Brain pericyte (primary cell): ENCODE measurements at regions not wholly inside any gene's neighbourhood (a gene's known extent, or its start where the extent isn't known, plus 50 kb on each side); places are given as distances from the start of the nearest gene placed in this dataset.

Source experiments
- DNase-seq: peaks from one replicate; pipeline ENCODE4 v3.0.0-alpha.2; 2012; ENCODE audit warnings: low read depth, low spot score

- no peak for DNase-seq
These were observed 351.0 kb upstream of the B3GALT2 start for GRCh38 chr1:193537266-193538002.

GRCh38 chr1:193533853-193534252 is 347.4 kb upstream of the B3GALT2 start:
- no peak for DNase-seq

- no peak for DNase-seq
These were observed 339.7 kb upstream of the B3GALT2 start for GRCh38 chr1:193525917-193526710.

- no peak for DNase-seq
These were observed 339.0 kb upstream of the B3GALT2 start for GRCh38 chr1:193525411-193525810.

GRCh38 chr1:193524616-193525015 is 338.2 kb upstream of the B3GALT2 start:
- no peak for DNase-seq

- DNase-seq: no peak
These were observed 337.6 kb upstream of the B3GALT2 start for GRCh38 chr1:193524021-193524420.

- no peak for DNase-seq
These were observed 334.1 kb upstream of the B3GALT2 start for GRCh38 chr1:193520472-193520871.

GRCh38 chr1:193519922-193520321 is 333.5 kb upstream of the B3GALT2 start:
- no peak for DNase-seq

GRCh38 chr1:193516755-193517388 is 330.5 kb upstream of the B3GALT2 start:
- no peak for DNase-seq

GRCh38 chr1:193514397-193514796 is 328.0 kb upstream of the B3GALT2 start:
- DNase-seq: no peak

GRCh38 chr1:193513032-193513431 is 326.6 kb upstream of the B3GALT2 start:
- no peak for DNase-seq

GRCh38 chr1:193504920-193505319 is 318.5 kb upstream of the B3GALT2 start:
- no peak for DNase-seq

GRCh38 chr1:193498088-193498655 is 311.8 kb upstream of the B3GALT2 start:
- no peak for DNase-seq

GRCh38 chr1:193494368-193494767 is 308.0 kb upstream of the B3GALT2 start:
- DNase-seq: no peak

- no peak for DNase-seq
These were observed 302.8 kb upstream of the B3GALT2 start for GRCh38 chr1:193489191-193489590.

- DNase-seq: no peak
These were observed 301.3 kb upstream of the B3GALT2 start for GRCh38 chr1:193487722-193488121.

GRCh38 chr1:193486671-193487229 is 300.3 kb upstream of the B3GALT2 start:
- DNase-seq: no peak

- DNase-seq: no peak
These were observed 294.3 kb upstream of the B3GALT2 start for GRCh38 chr1:193480755-193481154.

- DNase-seq: no peak
These were observed 292.8 kb upstream of the B3GALT2 start for GRCh38 chr1:193479187-193479586.

- no peak for DNase-seq
These were observed 290.3 kb upstream of the B3GALT2 start for GRCh38 chr1:193476748-193477147.

GRCh38 chr1:193473932-193474331 is 287.5 kb upstream of the B3GALT2 start:
- DNase-seq: no peak

GRCh38 chr1:193472838-193473398 is 286.5 kb upstream of the B3GALT2 start:
- no peak for DNase-seq
